ENCODE measurements at regions not wholly inside any gene's neighbourhood (a gene's known extent, or its start where the extent isn't known, plus 50 kb on each side); places are given as distances from the start of the nearest gene placed in this dataset.
A peak's percentile ranks its signal among the peaks of the same experiment; 100 is the strongest.
"Not testable (repeated sequence)": the region's sequence is repeated elsewhere in the genome, so short reads cannot be mapped to it uniquely, and the experiment has no call there.

DNA sequence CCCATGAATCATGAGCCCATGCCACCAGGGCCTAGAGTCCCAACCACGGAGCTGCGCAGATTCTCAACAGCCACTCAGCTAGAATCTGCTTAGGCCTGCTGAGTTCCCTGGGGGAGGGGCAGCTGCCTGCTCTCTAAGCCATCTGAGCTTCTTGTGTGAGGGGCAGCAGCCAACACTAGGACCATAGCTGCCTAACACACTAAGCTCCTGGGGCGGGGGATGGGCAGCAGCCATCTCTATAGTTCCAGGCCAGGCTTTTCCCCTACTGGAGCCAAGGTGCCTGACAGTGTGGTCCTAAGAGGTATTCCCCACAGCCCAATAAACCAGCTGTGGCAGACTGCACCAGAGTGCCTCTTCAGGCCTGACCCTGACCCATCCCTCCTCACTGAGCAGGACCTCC is 255.9 kb upstream of the ACO1 start:
- Histone ChIP-seq H3T11ph (ENCODE audit: low read length) (no peak overlapping the region), H3K27me3 (ENCODE audit: insufficient read depth, low read length) (no peaks in the 10 kb centered on the region), H4K8ac (replicated peaks; ENCODE audit: insufficient read length, low read depth, low read length) (no peak overlapping the region), H3K4me1 (ENCODE audit: insufficient read depth, low read length) (no peaks in the 10 kb centered on the region), H4K20me1 (ENCODE audit: control insufficient read depth, insufficient read depth, insufficient read length) (no peaks in the 10 kb centered on the region), H2BK5ac (ENCODE audit: insufficient read length, low read length) (no peak overlapping the region), H3K4me2 (ENCODE audit: insufficient read depth, insufficient read length, low read length) (no peak overlapping the region), H2BK15ac (ENCODE audit: low read depth, low read length) (no peak overlapping the region), H2BK20ac (ENCODE audit: low read depth, low read length, poor library complexity, severe bottlenecking) (no peak overlapping the region), H4K5ac (ENCODE audit: insufficient read length, low read depth, low read length) (no peak overlapping the region), H2BK12ac (ENCODE audit: insufficient read length, low read depth, low read length) (no peak overlapping the region), H4K91ac (ENCODE audit: insufficient read length, low read depth, low read length) (no peak overlapping the region), H2BK120ac (ENCODE audit: low read depth, low read length, poor library complexity, severe bottlenecking) (no peak overlapping the region), H3K4ac (ENCODE audit: low read depth, low read length) (no peak overlapping the region), H3K79me1 (ENCODE audit: insufficient read depth, low read depth, low read length, poor library complexity, severe bottlenecking) (no peaks in the 10 kb centered on the region), H3K9ac (ENCODE audit: extremely low read depth, insufficient read length, low read length) (no peak overlapping the region), H3K18ac (ENCODE audit: insufficient read length, low read depth, low read length) (no peak overlapping the region), H3K14ac (ENCODE audit: insufficient read depth, low read length) (peak overlapping the region; percentile 47), H3K56ac (ENCODE audit: insufficient read length, low read depth, low read length) (no peak overlapping the region), H3K9me3 (ENCODE audit: control insufficient read depth, low read depth, low read length) (no peaks in the 10 kb centered on the region), H3K27ac (ENCODE audit: insufficient read length, low read depth, low read length) (no peak overlapping the region), H3K23ac (ENCODE audit: insufficient read length, low read depth, low read length) (no peak overlapping the region), H2AK5ac (ENCODE audit: insufficient read length, low read length) (no peak overlapping the region), H3K79me2 (ENCODE audit: insufficient read depth, low read length) (no peaks in the 10 kb centered on the region), H2AFZ (ENCODE audit: low read length) (no peak overlapping the region), H3K23me2 (ENCODE audit: insufficient read length, low read depth, low read length, poor library complexity, severe bottlenecking) (no peaks in the 10 kb centered on the region)
- whole genome bisulfite sequencing (ENCODE audit: extremely low coverage, insufficient read length, low lambda C conversion rate) = no CpG with 5 or more reads among the region's 3 CpGs
- H3K27ac Mint-ChIP-seq = no peak overlapping the region
- peaks cover 0 to 2% of the 10 kb centered on the region in 2 experiments; a peak in 2 of 5 replicates for H3K9me3 Mint-ChIP-seq
- peak; percentile 37 for DNase-seq
- H3K4me1 Mint-ChIP-seq = peaks cover 0 to 9% of the 10 kb centered on the region in 2 experiments; a peak in 1 of 4 replicates
- H3K4me3 Mint-ChIP-seq = no peak overlapping the region
- H3K27me3 Mint-ChIP-seq (ENCODE audit: low read depth) = no peaks in the 10 kb centered on the region
- TF ChIP-seq, protein P1, sequence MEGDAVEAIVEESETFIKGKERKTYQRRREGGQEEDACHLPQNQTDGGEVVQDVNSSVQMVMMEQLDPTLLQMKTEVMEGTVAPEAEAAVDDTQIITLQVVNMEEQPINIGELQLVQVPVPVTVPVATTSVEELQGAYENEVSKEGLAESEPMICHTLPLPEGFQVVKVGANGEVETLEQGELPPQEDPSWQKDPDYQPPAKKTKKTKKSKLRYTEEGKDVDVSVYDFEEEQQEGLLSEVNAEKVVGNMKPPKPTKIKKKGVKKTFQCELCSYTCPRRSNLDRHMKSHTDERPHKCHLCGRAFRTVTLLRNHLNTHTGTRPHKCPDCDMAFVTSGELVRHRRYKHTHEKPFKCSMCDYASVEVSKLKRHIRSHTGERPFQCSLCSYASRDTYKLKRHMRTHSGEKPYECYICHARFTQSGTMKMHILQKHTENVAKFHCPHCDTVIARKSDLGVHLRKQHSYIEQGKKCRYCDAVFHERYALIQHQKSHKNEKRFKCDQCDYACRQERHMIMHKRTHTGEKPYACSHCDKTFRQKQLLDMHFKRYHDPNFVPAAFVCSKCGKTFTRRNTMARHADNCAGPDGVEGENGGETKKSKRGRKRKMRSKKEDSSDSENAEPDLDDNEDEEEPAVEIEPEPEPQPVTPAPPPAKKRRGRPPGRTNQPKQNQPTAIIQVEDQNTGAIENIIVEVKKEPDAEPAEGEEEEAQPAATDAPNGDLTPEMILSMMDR (conservative IDR thresholded peaks at IDR 0.05) = no peak
- no peaks in the 10 kb centered on the region for H3K36me3 Mint-ChIP-seq (ENCODE audit: insufficient read depth in 1 of 3, low read depth in 3 of 3)

DNA sequence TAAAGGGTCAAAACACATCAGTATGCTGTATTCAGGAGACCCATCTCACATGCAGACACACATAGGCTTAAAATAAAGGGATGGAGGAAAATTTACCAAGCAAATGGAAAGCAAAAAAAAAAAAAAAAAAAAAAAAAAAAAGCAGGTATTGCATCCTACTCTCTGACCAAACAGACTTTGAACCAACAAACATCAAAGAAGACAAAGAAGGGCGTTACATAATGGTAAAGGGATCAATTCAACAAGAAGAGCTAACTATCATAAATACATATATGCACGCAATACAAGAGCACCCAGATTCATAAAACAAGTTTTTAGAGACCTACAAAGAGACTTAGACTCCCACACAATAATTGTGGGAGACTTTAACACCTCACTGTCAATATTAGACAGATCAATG is 253.7 kb upstream of the ACO1 start:
- H3K4me2 ChIP-seq (ENCODE audit: insufficient read depth, insufficient read length, low read length); H3K18ac ChIP-seq (ENCODE audit: insufficient read length, low read depth, low read length); H3K36me3 Mint-ChIP-seq (ENCODE audit: insufficient read depth in 1 of 3, low read depth in 3 of 3); DNase-seq; H3K9me3 Mint-ChIP-seq; H2BK15ac ChIP-seq (ENCODE audit: low read depth, low read length); H3K56ac ChIP-seq (ENCODE audit: insufficient read length, low read depth, low read length); H3K27ac ChIP-seq (ENCODE audit: insufficient read length, low read depth, low read length); H2BK12ac ChIP-seq (ENCODE audit: insufficient read length, low read depth, low read length); H3K79me1 ChIP-seq (ENCODE audit: insufficient read depth, low read depth, low read length, poor library complexity, severe bottlenecking); H3K27me3 Mint-ChIP-seq (ENCODE audit: low read depth); H3K14ac ChIP-seq (ENCODE audit: insufficient read depth, low read length); H2BK5ac ChIP-seq (ENCODE audit: insufficient read length, low read length); H4K8ac ChIP-seq (replicated peaks; ENCODE audit: insufficient read length, low read depth, low read length); H3K23ac ChIP-seq (ENCODE audit: insufficient read length, low read depth, low read length); H3K79me2 ChIP-seq (ENCODE audit: insufficient read depth, low read length); H3K23me2 ChIP-seq (ENCODE audit: insufficient read length, low read depth, low read length, poor library complexity, severe bottlenecking); H3K9ac ChIP-seq (ENCODE audit: extremely low read depth, insufficient read length, low read length); H2AK5ac ChIP-seq (ENCODE audit: insufficient read length, low read length); H4K91ac ChIP-seq (ENCODE audit: insufficient read length, low read depth, low read length); H3K27me3 ChIP-seq (ENCODE audit: insufficient read depth, low read length); H2BK120ac ChIP-seq (ENCODE audit: low read depth, low read length, poor library complexity, severe bottlenecking); H3K4me3 Mint-ChIP-seq; H2BK20ac ChIP-seq (ENCODE audit: low read depth, low read length, poor library complexity, severe bottlenecking); H3K27ac Mint-ChIP-seq; H3K4me1 ChIP-seq (ENCODE audit: insufficient read depth, low read length); H3T11ph ChIP-seq (ENCODE audit: low read length); H3K9me3 ChIP-seq (ENCODE audit: control insufficient read depth, low read depth, low read length); H2AFZ ChIP-seq (ENCODE audit: low read length); H4K5ac ChIP-seq (ENCODE audit: insufficient read length, low read depth, low read length); H3K4me1 Mint-ChIP-seq; H4K20me1 ChIP-seq (ENCODE audit: control insufficient read depth, insufficient read depth, insufficient read length); H3K4ac ChIP-seq (ENCODE audit: low read depth, low read length): not testable (repeated sequence)
- WGBS (ENCODE audit: extremely low coverage, insufficient read length, low lambda C conversion rate) = no CpG with 5 or more reads among the region's 2 CpGs

All from H9 (cell line).